ENCODE measurements at regions not wholly inside any gene's neighbourhood (a gene's known extent, or its start where the extent isn't known, plus 50 kb on each side); places are given as distances from the start of the nearest gene placed in this dataset.

GRCh38 chr13:107023335-107023734, 455.4 kb upstream of the ARGLU1 start:
- TF ChIP-seq CTCF (IDR thresholded peaks at IDR 0.05) (no peak), POLR2A (IDR thresholded peaks at IDR 0.05) (no peak)
- H3K4me1 ChIP-seq: no peaks in the 10 kb centered on the region
- H3K27me3 ChIP-seq: no peaks in the 10 kb centered on the region
- no peak for DNase-seq
- 79 to 92% methylated on average over 2 of the region's 2 CpGs for WGBS, 2 donors
- no peak overlapping the region for H3K27ac ChIP-seq
- no peaks in the 10 kb centered on the region for H3K9me3 ChIP-seq
- H3K4me3 ChIP-seq: no peak overlapping the region
- intact Hi-C loops (cut with DNase I): no loop called here
- no peaks in the 10 kb centered on the region for H3K36me3 ChIP-seq

- TF ChIP-seq CTCF (IDR thresholded peaks at IDR 0.05): no peak
- TF ChIP-seq POLR2A (IDR thresholded peaks at IDR 0.05): no peak
- WGBS, 2 donors: 78 to 84% methylated on average over 7 of the region's 7 CpGs
- intact Hi-C loops (cut with DNase I): no loop called here
- Histone ChIP-seq H3K9me3 (no peaks in the 10 kb centered on the region), H3K4me1 (no peaks in the 10 kb centered on the region), H3K4me3 (no peak overlapping the region), H3K36me3 (no peaks in the 10 kb centered on the region), H3K27me3 (no peaks in the 10 kb centered on the region), H3K27ac (no peak overlapping the region)
- no peak for DNase-seq
Measured at GRCh38 chr13:107020393-107020792, 452.5 kb upstream of the ARGLU1 start.

- no peaks in the 10 kb centered on the region for H3K27me3 ChIP-seq
- WGBS, 2 donors: 66 to 71% methylated on average over 4 of the region's 4 CpGs
- no peak overlapping the region for H3K4me3 ChIP-seq
- no peaks in the 10 kb centered on the region for H3K4me1 ChIP-seq
- DNase-seq: no peak
- TF ChIP-seq POLR2A (IDR thresholded peaks at IDR 0.05) (no peak), CTCF (IDR thresholded peaks at IDR 0.05) (no peak)
- H3K9me3 ChIP-seq: no peaks in the 10 kb centered on the region
- intact Hi-C loops (cut with DNase I): no loop called here
- no peaks in the 10 kb centered on the region for H3K36me3 ChIP-seq
- H3K27ac ChIP-seq: no peak overlapping the region
Measured at GRCh38 chr13:107018285-107018684, 450.3 kb upstream of the ARGLU1 start.

GRCh38 chr13:107006661-107007060, 438.7 kb upstream of the ARGLU1 start:
- 47 to 56% methylated on average over 2 of the region's 2 CpGs for WGBS, 2 donors

GRCh38 chr13:107005577-107005976, 437.6 kb upstream of the ARGLU1 start:
- DNase-seq: no peak
- intact Hi-C loops (cut with DNase I): no loop called here
- H3K9me3 ChIP-seq: no peaks in the 10 kb centered on the region
- no peaks in the 10 kb centered on the region for H3K36me3 ChIP-seq
- H3K27ac ChIP-seq: no peak overlapping the region
- 56 to 57% methylated on average over 4 of the region's 4 CpGs for WGBS, 2 donors
- TF ChIP-seq CTCF (IDR thresholded peaks at IDR 0.05) (no peak), POLR2A (IDR thresholded peaks at IDR 0.05) (no peak)
- H3K4me3 ChIP-seq: no peak overlapping the region
- no peaks in the 10 kb centered on the region for H3K27me3 ChIP-seq
- no peaks in the 10 kb centered on the region for H3K4me1 ChIP-seq

More at GRCh38 chr13:107006661-107007060, 438.7 kb upstream of the ARGLU1 start:
- intact Hi-C loops (cut with DNase I): no loop called here
- Histone ChIP-seq H3K36me3 (no peaks in the 10 kb centered on the region), H3K4me1 (no peaks in the 10 kb centered on the region), H3K27me3 (no peaks in the 10 kb centered on the region), H3K4me3 (no peak overlapping the region), H3K9me3 (no peaks in the 10 kb centered on the region), H3K27ac (no peak overlapping the region)
- no peak for TF ChIP-seq POLR2A (IDR thresholded peaks at IDR 0.05)
- no peak for TF ChIP-seq CTCF (IDR thresholded peaks at IDR 0.05)
- no peak for DNase-seq
